Femur (tissue), 1 donor: ENCODE measurements at regions not wholly inside any gene's neighbourhood (a gene's known extent, or its start where the extent isn't known, plus 50 kb on each side); places are given as distances from the start of the nearest gene placed in this dataset.
"Not testable (repeated sequence)": the region's sequence is repeated elsewhere in the genome, so short reads cannot be mapped to it uniquely, and the experiment has no call there.

Experiments used
- DNase-seq: peaks from one replicate; pipeline ENCODE4 v3.0.0-alpha.2; 2017

GRCh38 chr4:144799486-144799885, 153.5 kb downstream of the HHIP start:
- no peak for DNase-seq

- no peak for DNase-seq
Measured at GRCh38 chr4:144801731-144802130, 155.8 kb downstream of the HHIP start.

- DNase-seq = no peak
Measured at GRCh38 chr4:144808034-144808433, 162.1 kb downstream of the HHIP start.

- no peak for DNase-seq
Measured at GRCh38 chr4:144809056-144809640, 163.2 kb downstream of the HHIP start.

GRCh38 chr4:144816668-144817067, 170.7 kb downstream of the HHIP start:
- DNase-seq = no peak

GRCh38 chr4:144817081-144817480, 171.1 kb downstream of the HHIP start:
- no peak for DNase-seq

GRCh38 chr4:144818136-144818535, 172.2 kb downstream of the HHIP start:
- no peak for DNase-seq

GRCh38 chr4:144819591-144819990, 173.6 kb downstream of the HHIP start:
- DNase-seq = no peak

GRCh38 chr4:144820011-144820727, 174.2 kb downstream of the HHIP start:
- no peak for DNase-seq

- peak; percentile 44 for DNase-seq
Measured at GRCh38 chr4:144820728-144821085, 174.8 kb downstream of the HHIP start.

- no peak for DNase-seq
Measured at GRCh38 chr4:144831971-144832370, 186.0 kb downstream of the HHIP start.

GRCh38 chr4:144845411-144845810, 199.5 kb downstream of the HHIP start:
- DNase-seq = no peak

GRCh38 chr4:144851948-144852347, 206.0 kb downstream of the HHIP start:
- DNase-seq = no peak

- no peak for DNase-seq
Measured at GRCh38 chr4:144861471-144861870, 215.5 kb downstream of the HHIP start.

- no peak for DNase-seq
Measured at GRCh38 chr4:144862210-144862609, 216.3 kb downstream of the HHIP start.

- not testable (repeated sequence) for DNase-seq
Measured at GRCh38 chr4:144864891-144865290, 218.9 kb downstream of the HHIP start.

GRCh38 chr4:144868309-144868708, 222.4 kb downstream of the HHIP start:
- no peak for DNase-seq

GRCh38 chr4:144872508-144873225, 225.3 kb downstream of the ANAPC10 start:
- DNase-seq = peak; percentile 64

- no peak for DNase-seq
Measured at GRCh38 chr4:144873226-144873990, 224.6 kb downstream of the ANAPC10 start.

- no peak for DNase-seq
Measured at GRCh38 chr4:144894573-144894972, 203.4 kb downstream of the ANAPC10 start.

- no peak for DNase-seq
Measured at GRCh38 chr4:144899393-144899792, 198.6 kb downstream of the ANAPC10 start.

GRCh38 chr4:144901141-144901540, 196.9 kb downstream of the ANAPC10 start:
- DNase-seq = no peak

- DNase-seq = no peak
Measured at GRCh38 chr4:144902614-144903013, 195.4 kb downstream of the ANAPC10 start.
